Stomach (tissue), 8 donors: ENCODE measurements at regions not wholly inside any gene's neighbourhood (a gene's known extent, or its start where the extent isn't known, plus 50 kb on each side); places are given as distances from the start of the nearest gene placed in this dataset.

Source experiments
- DNase-seq, 2 donors: peaks; one replicate each; pipeline versions ENCODE4 v3.0.0 to v3.0.0-alpha.2; 2013 to 2019
- H3K27ac ChIP-seq, 5 donors: fragments of 200-600 bp in 4 of 5; sonication (generic) in 4 of 5; one replicate each; pipeline ENCODE4 v1.5.1; 2013 to 2019; ENCODE audit warnings: mild to moderate bottlenecking in 1 of 5, moderate library complexity in 1 of 5
- H3K27me3 ChIP-seq, 3 donors: fragments of 200-600 bp; sonication (generic); one replicate each; pipeline ENCODE4 v1.5.1; 2017 to 2019; ENCODE audit warnings: mixed run types in 1 of 3
- H3K36me3 ChIP-seq, 4 donors: fragments of 200-600 bp; sonication (generic); 1 replicate in 3 of 4; 2 replicates in 1 of 4; pipeline ENCODE4 v1.5.1; 2016 to 2019
- H3K4me1 ChIP-seq, 4 donors: fragments of 200-600 bp; sonication (generic); one replicate each; pipeline ENCODE4 v1.5.1; 2016 to 2019
- H3K4me3 ChIP-seq, 4 donors: fragments of 200-600 bp; sonication (generic) in 3 of 4; one replicate each; pipeline ENCODE4 v1.5.1; 2016 to 2019; ENCODE audit warnings: mild to moderate bottlenecking in 1 of 4
- H3K9me3 ChIP-seq, 4 donors: fragments of 200-600 bp; sonication (generic); one replicate each; pipeline ENCODE4 v1.5.1; 2016 to 2019
- CTCF ChIP-seq, 7 experiments: fragments of 450-650 bp in 4 of 7; fragments of 200-600 bp in 3 of 7; sonication (generic) in 3 of 7; IDR thresholded peaks; one replicate each; pipeline ENCODE4 v1.5.1; 2016 to 2019; ENCODE audit warnings: antibody characterized with exemption in 7 of 7, control low read depth in 2 of 7, mild to moderate bottlenecking in 1 of 7
- EP300 ChIP-seq: sonication (generic); formaldehyde crosslinking; IDR thresholded peaks from one replicate; pipeline ENCODE4 v1.6.1; 2017; ENCODE audit warnings: antibody characterized with exemption
- POLR2A ChIP-seq, 4 donors: fragments of 450-650 bp; IDR thresholded peaks; one replicate each; pipeline ENCODE4 v1.6.1; 2016; ENCODE audit warnings: antibody characterized with exemption in 4 of 4, control low read depth in 2 of 4, mild to moderate bottlenecking in 1 of 4, moderate library complexity in 1 of 4
- POLR2AphosphoS5 ChIP-seq, 3 donors: sonication (generic); formaldehyde crosslinking; IDR thresholded peaks; one replicate each; pipeline ENCODE4 v1.6.1; 2016; ENCODE audit warnings: antibody characterized with exemption in 3 of 3
- WGBS, 5 donors: extraction: QIAGEN DNeasy Blood & Tissue Kit in 3 of 5; methylation state at CpG; one replicate each; pipeline versions ENCODE4 v1.1.5 to v1.1.7; 2013 to 2018; 5-methylcytosine and 5-hydroxymethylcytosine counted together
- intact Hi-C: fragments of 100-400 bp; cut with DNase I; formaldehyde crosslinking; loops from one replicate; pipeline ENCODE4 v1.15.1; 2023; ENCODE audit warnings: low total_unique reads
- donor health status: healthy with polysubstance abuse.
- donor health status: Bipolar disorder and iron deficiency.
- donor health status: healthy.

GRCh38 chr7:114225784-114226183, 188.8 kb upstream of the FOXP2 start:
- Histone ChIP-seq H3K36me3 (no peaks in the 10 kb centered on the region), H3K27me3 (no peaks in the 10 kb centered on the region), H3K9me3 (no peaks in the 10 kb centered on the region), H3K4me3 (no peak overlapping the region), H3K27ac (no peak overlapping the region), H3K4me1 (no peaks in the 10 kb centered on the region)
- intact Hi-C loops: no loop called here
- DNase-seq: no peak
- TF ChIP-seq CTCF (IDR thresholded peaks at IDR 0.05) (no peak), POLR2AphosphoS5 (IDR thresholded peaks at IDR 0.05) (no peak), EP300 (no peak), POLR2A (IDR thresholded peaks at IDR 0.05) (no peak)

GRCh38 chr7:114218283-114218682, 196.3 kb upstream of the FOXP2 start:
- TF ChIP-seq CTCF (IDR thresholded peaks at IDR 0.05): no peak
- TF ChIP-seq POLR2A (IDR thresholded peaks at IDR 0.05): no peak
- TF ChIP-seq POLR2AphosphoS5 (IDR thresholded peaks at IDR 0.05): no peak
- no peak for TF ChIP-seq EP300
- peaks cover 0 to 4% (median 0%) of the 10 kb centered on the region in 4 donors for H3K4me1 ChIP-seq
- no peaks in the 10 kb centered on the region for H3K36me3 ChIP-seq

GRCh38 chr7:114217026-114217806, 197.4 kb upstream of the FOXP2 start:
- Histone ChIP-seq H3K4me1 (peaks cover 0 to 10% (median 3%) of the 10 kb centered on the region in 4 donors), H3K9me3 (no peaks in the 10 kb centered on the region), H3K4me3 (no peak overlapping the region), H3K27ac (no peak overlapping the region), H3K36me3 (no peaks in the 10 kb centered on the region), H3K27me3 (no peaks in the 10 kb centered on the region)
- no peak for DNase-seq
- WGBS, 5 donors: 54 to 62% (median 57%) methylated on average over 2 of the region's 2 CpGs
- no peak for TF ChIP-seq POLR2AphosphoS5 (IDR thresholded peaks at IDR 0.05)
- intact Hi-C loops: no loop called here

More at GRCh38 chr7:114218283-114218682, 196.3 kb upstream of the FOXP2 start:
- intact Hi-C loops: no loop called here
- H3K27me3 ChIP-seq: no peaks in the 10 kb centered on the region
- no peak overlapping the region for H3K27ac ChIP-seq
- no peak for DNase-seq
- no peaks in the 10 kb centered on the region for H3K9me3 ChIP-seq
- no peak overlapping the region for H3K4me3 ChIP-seq
- WGBS, 5 donors: 26 to 84% (median 38%) methylated on average over 1 of the region's 1 CpG

GRCh38 chr7:114214466-114214865, 200.1 kb upstream of the FOXP2 start:
- Histone ChIP-seq H3K9me3 (no peaks in the 10 kb centered on the region), H3K4me3 (no peak overlapping the region), H3K27me3 (no peaks in the 10 kb centered on the region), H3K27ac (no peak overlapping the region), H3K36me3 (no peaks in the 10 kb centered on the region), H3K4me1 (peaks cover 0 to 10% (median 3%) of the 10 kb centered on the region in 4 donors)
- intact Hi-C loops: no loop called here
- 53 to 80% (median 72%) methylated on average over 2 of the region's 2 CpGs for WGBS, 5 donors
- TF ChIP-seq POLR2AphosphoS5 (IDR thresholded peaks at IDR 0.05): no peak
- no peak for TF ChIP-seq CTCF (IDR thresholded peaks at IDR 0.05)
- no peak for TF ChIP-seq POLR2A (IDR thresholded peaks at IDR 0.05)
- TF ChIP-seq EP300: no peak
- DNase-seq: no peak

GRCh38 chr7:114212721-114213429, 201.7 kb upstream of the FOXP2 start:
- Histone ChIP-seq H3K27me3 (no peaks in the 10 kb centered on the region), H3K27ac (no peak overlapping the region), H3K36me3 (no peaks in the 10 kb centered on the region), H3K4me1 (peaks cover 0 to 10% (median 3%) of the 10 kb centered on the region in 4 donors), H3K9me3 (no peaks in the 10 kb centered on the region), H3K4me3 (no peak overlapping the region)
- WGBS, 5 donors: 51 to 68% (median 66%) methylated on average over 1 of the region's 1 CpG
- intact Hi-C loops: no loop called here
- peak in 1 of 2 donors; percentile 10 for DNase-seq
- TF ChIP-seq CTCF (IDR thresholded peaks at IDR 0.05): no peak
- TF ChIP-seq POLR2A (IDR thresholded peaks at IDR 0.05): no peak
